ENCODE measurements at regions not wholly inside any gene's neighbourhood (a gene's known extent, or its start where the extent isn't known, plus 50 kb on each side); places are given as distances from the start of the nearest gene placed in this dataset.

GRCh38 chr13:109351236-109351635 is 435.1 kb downstream of the IRS2 start:
- TF ChIP-seq CTCF (conservative IDR thresholded peaks at IDR 0.05) (no peak), ZFX (IDR thresholded peaks at IDR 0.05) (no peak)
